Erythroblast (primary cell): ENCODE measurements at regions not wholly inside any gene's neighbourhood (a gene's known extent, or its start where the extent isn't known, plus 50 kb on each side); places are given as distances from the start of the nearest gene placed in this dataset.

ENCODE experiments used
- GATA1 ChIP-seq: IDR thresholded peaks from 2 replicates; pipeline ENCODE4 v1.6.1; 2011; ENCODE audit warnings: low read depth, mild to moderate bottlenecking, control low read depth, low read length, moderate library complexity
- POLR2A ChIP-seq: IDR thresholded peaks from 2 replicates; pipeline ENCODE4 v1.6.1; 2011; ENCODE audit warnings: mild to moderate bottlenecking, low read length

DNA sequence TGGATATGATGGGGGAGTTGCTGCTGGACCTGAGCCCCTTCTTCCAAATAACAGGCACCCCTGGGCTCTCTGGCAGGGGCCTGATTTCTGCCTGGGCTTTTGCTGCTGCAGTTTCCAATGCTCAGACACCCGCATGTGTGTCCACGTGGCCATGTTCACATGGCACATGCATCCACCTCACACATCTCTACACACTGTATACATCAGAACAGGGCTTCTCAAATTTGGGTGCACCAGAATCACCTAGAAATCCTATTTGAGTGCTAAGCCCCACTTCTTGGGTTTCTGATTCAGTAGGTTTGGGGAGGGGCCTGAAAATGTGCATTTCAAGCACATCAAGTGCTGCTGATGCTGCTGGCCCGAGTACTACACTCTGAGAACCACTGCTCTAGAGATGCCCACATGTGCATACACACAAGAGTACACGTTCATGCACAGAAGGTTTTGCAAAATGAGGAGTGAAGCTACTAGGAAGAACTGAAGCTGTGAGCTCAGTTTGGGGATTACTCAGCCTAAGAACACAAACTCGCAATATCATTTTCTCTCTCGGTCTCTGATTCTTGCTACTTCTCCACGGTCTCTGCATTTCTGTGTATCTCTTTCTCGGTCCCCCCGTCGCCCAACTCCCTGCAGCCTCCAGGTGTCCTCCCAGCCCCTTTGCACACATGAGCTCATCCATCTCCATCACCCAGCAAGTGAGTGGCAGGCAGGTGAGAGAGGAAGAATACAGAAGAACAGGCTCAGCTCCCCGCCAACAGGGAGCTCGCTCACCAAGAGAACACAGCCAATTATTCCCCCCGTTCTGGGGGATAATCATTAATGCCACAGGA is 97.0 kb downstream of the PCDH1 start:
- TF ChIP-seq POLR2A: no peak
- no peak for TF ChIP-seq GATA1
